NT2/D1 (cell line): ENCODE measurements at regions not wholly inside any gene's neighbourhood (a gene's known extent, or its start where the extent isn't known, plus 50 kb on each side); places are given as distances from the start of the nearest gene placed in this dataset.

Source experiments
- SUZ12 ChIP-seq: IDR thresholded peaks from 2 replicates; pipeline ENCODE4 v1.6.1; 2011; ENCODE audit not compliant: insufficient read length, insufficient read depth; ENCODE audit errors: extremely low read depth
- YY1 ChIP-seq: IDR thresholded peaks from 2 replicates; pipeline ENCODE4 v1.6.1; 2011; ENCODE audit not compliant: insufficient read length, insufficient read depth
- ZNF274 ChIP-seq: IDR thresholded peaks from 2 replicates; pipeline ENCODE4 v1.6.1; 2011; ENCODE audit warnings: mild to moderate bottlenecking, low read depth, low read length

DNA sequence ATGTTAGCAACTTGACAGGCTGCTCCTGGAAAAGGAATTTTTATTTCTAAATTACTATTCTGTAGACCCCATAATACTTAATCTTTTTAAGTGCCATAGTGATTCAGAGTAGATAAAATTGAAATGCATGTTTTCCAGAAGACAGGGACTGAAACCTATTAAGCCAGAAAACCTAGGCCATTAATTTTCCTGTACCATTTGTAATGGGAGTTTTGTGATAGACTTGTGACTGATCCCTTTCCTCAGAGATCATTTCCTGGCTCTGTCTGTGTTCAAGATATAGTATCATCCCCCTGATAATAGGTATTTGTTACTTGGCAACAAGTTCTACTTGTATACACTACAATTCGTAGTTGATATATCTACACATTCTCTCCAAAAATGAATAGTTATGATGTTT, 1609.8 kb downstream of the AMY1C start:
- TF ChIP-seq YY1 (no peak), ZNF274 (no peak), SUZ12 (no peak)
